ENCODE measurements at regions not wholly inside any gene's neighbourhood (a gene's known extent, or its start where the extent isn't known, plus 50 kb on each side); places are given as distances from the start of the nearest gene placed in this dataset.

DNA sequence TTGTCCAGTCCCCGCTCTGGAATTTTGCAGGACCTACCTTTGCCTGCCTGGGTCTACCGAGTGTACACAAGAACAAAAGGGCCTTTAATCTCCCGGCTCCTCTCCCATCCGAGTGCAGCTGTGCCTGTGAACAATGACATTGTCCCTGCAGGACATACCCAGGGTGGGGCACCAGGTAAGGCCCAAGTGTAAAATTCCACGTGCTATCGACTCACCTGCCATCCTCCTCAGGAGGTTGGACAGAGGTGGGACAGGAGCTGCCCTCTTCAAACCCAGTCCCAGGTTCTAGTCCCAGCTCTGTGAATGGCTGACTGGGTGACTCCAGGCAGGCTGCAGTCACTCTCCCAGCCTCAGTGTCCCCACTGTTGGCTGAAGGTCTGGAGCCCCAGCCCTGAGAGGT is 159.6 kb upstream of the ALDH1B1 start:
- no peak overlapping the region for H3K18ac ChIP-seq (ENCODE audit: insufficient read length, low read depth, low read length)
- no peaks in the 10 kb centered on the region for H3K79me2 ChIP-seq (ENCODE audit: insufficient read depth, low read length)
- H3K23ac ChIP-seq (ENCODE audit: insufficient read length, low read depth, low read length), result no peak overlapping the region
- no peak overlapping the region for H2BK120ac ChIP-seq (ENCODE audit: low read depth, low read length, poor library complexity, severe bottlenecking)
- H3K4me1 ChIP-seq (ENCODE audit: insufficient read depth, low read length), result peaks cover under 1% of the 10 kb centered on the region; the same call in 1 of the 2 replicates
- no peak overlapping the region for H3K9ac ChIP-seq (ENCODE audit: extremely low read depth, insufficient read length, low read length)
- no peak overlapping the region for H2BK5ac ChIP-seq (ENCODE audit: insufficient read length, low read length)
- H3K4me1 Mint-ChIP-seq, result peaks cover 9 to 19% of the 10 kb centered on the region in 2 experiments
- WGBS (ENCODE audit: extremely low coverage, insufficient read length, low lambda C conversion rate), result no CpG with 5 or more reads among the region's 6 CpGs
- H3T11ph ChIP-seq (ENCODE audit: low read length), result no peak overlapping the region
- H3K9me3 ChIP-seq (ENCODE audit: control insufficient read depth, low read depth, low read length), result no peaks in the 10 kb centered on the region
- no peaks in the 10 kb centered on the region for H3K9me3 Mint-ChIP-seq
- no peak overlapping the region for H2AK5ac ChIP-seq (ENCODE audit: insufficient read length, low read length)
- no peak overlapping the region for H3K27ac ChIP-seq (ENCODE audit: insufficient read length, low read depth, low read length)
- H3K14ac ChIP-seq (ENCODE audit: insufficient read depth, low read length), result no peak overlapping the region
- peaks cover 100% of the 10 kb centered on the region for H3K27me3 Mint-ChIP-seq (ENCODE audit: low read depth)
- H3K79me1 ChIP-seq (ENCODE audit: insufficient read depth, low read depth, low read length, poor library complexity, severe bottlenecking), result no peaks in the 10 kb centered on the region
- no peak overlapping the region for H4K91ac ChIP-seq (ENCODE audit: insufficient read length, low read depth, low read length)
- no peak overlapping the region for H2AFZ ChIP-seq (ENCODE audit: low read length)
- no peak overlapping the region for H2BK20ac ChIP-seq (ENCODE audit: low read depth, low read length, poor library complexity, severe bottlenecking)
- H3K56ac ChIP-seq (ENCODE audit: insufficient read length, low read depth, low read length), result no peak overlapping the region
- H4K8ac ChIP-seq (replicated peaks; ENCODE audit: insufficient read length, low read depth, low read length), result no peak overlapping the region
- no peak overlapping the region for H3K4me3 Mint-ChIP-seq
- DNase-seq, result no peak
- H3K23me2 ChIP-seq (ENCODE audit: insufficient read length, low read depth, low read length, poor library complexity, severe bottlenecking), result no peaks in the 10 kb centered on the region
- H3K36me3 Mint-ChIP-seq (ENCODE audit: insufficient read depth in 1 of 3, low read depth in 3 of 3), result no peaks in the 10 kb centered on the region
- no peak overlapping the region for H4K5ac ChIP-seq (ENCODE audit: insufficient read length, low read depth, low read length)
- TF ChIP-seq, protein P1, sequence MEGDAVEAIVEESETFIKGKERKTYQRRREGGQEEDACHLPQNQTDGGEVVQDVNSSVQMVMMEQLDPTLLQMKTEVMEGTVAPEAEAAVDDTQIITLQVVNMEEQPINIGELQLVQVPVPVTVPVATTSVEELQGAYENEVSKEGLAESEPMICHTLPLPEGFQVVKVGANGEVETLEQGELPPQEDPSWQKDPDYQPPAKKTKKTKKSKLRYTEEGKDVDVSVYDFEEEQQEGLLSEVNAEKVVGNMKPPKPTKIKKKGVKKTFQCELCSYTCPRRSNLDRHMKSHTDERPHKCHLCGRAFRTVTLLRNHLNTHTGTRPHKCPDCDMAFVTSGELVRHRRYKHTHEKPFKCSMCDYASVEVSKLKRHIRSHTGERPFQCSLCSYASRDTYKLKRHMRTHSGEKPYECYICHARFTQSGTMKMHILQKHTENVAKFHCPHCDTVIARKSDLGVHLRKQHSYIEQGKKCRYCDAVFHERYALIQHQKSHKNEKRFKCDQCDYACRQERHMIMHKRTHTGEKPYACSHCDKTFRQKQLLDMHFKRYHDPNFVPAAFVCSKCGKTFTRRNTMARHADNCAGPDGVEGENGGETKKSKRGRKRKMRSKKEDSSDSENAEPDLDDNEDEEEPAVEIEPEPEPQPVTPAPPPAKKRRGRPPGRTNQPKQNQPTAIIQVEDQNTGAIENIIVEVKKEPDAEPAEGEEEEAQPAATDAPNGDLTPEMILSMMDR (conservative IDR thresholded peaks at IDR 0.05), result no peak
- H3K27me3 ChIP-seq (ENCODE audit: insufficient read depth, low read length), result no peaks in the 10 kb centered on the region; the same call in 1 of the 2 replicates
- no peak overlapping the region for H2BK15ac ChIP-seq (ENCODE audit: low read depth, low read length)
- no peak overlapping the region for H3K4ac ChIP-seq (ENCODE audit: low read depth, low read length)
- no peak overlapping the region for H2BK12ac ChIP-seq (ENCODE audit: insufficient read length, low read depth, low read length)
- no peak overlapping the region for H3K27ac Mint-ChIP-seq
- H3K4me2 ChIP-seq (ENCODE audit: insufficient read depth, insufficient read length, low read length), result no peak overlapping the region
- H4K20me1 ChIP-seq (ENCODE audit: control insufficient read depth, insufficient read depth, insufficient read length), result no peaks in the 10 kb centered on the region

All from H9 (cell line).